A549 (cell line): ENCODE measurements at regions not wholly inside any gene's neighbourhood (a gene's known extent, or its start where the extent isn't known, plus 50 kb on each side); places are given as distances from the start of the nearest gene placed in this dataset.

Source experiments
- CEBPB ChIP-seq, 2 experiments: fragments of >200 bp in 1 of 2; sonication (Bioruptor Twin) in 1 of 2; formaldehyde crosslinking in 1 of 2; IDR thresholded peaks; 2 replicates each; pipeline ENCODE4 v1.6.1; 2012 to 2016
- CTCF ChIP-seq: fragments of >200 bp; sonication (Bioruptor Twin); formaldehyde crosslinking; IDR thresholded peaks from 3 replicates; pipeline ENCODE4 v1.5.1; 2016
- EP300 ChIP-seq, 2 experiments: fragments of >200 bp; sonication (Bioruptor Twin); formaldehyde crosslinking; IDR thresholded peaks; 2 replicates in 1 of 2; 3 replicates in 1 of 2; pipeline ENCODE4 v1.6.1; 2016 to 2017
- HEYL ChIP-seq: fragments of 250-450 bp; sonication (Bioruptor Pico); IDR thresholded peaks from 2 replicates; pipeline ENCODE4 v1.8.0; 2021; ENCODE audit warnings: mild to moderate bottlenecking, moderate library complexity
- JUN ChIP-seq, 2 experiments: fragments of >200 bp; sonication (Bioruptor Twin); formaldehyde crosslinking; IDR thresholded peaks; 2 replicates in 1 of 2; 3 replicates in 1 of 2; pipeline ENCODE4 v1.6.1; 2016 to 2017
- MAX ChIP-seq: IDR thresholded peaks from 2 replicates; pipeline ENCODE4 v1.6.1; 2012
- POLR2A ChIP-seq: IDR thresholded peaks from 2 replicates; pipeline ENCODE4 v1.6.1; 2012; ENCODE audit warnings: mild to moderate bottlenecking, low read length
- RAD21 ChIP-seq, 2 experiments: fragments of >200 bp in 1 of 2; sonication (Bioruptor Twin) in 1 of 2; formaldehyde crosslinking in 1 of 2; IDR thresholded peaks in 1 of 2; conservative IDR thresholded peaks in 1 of 2; 2 replicates in 1 of 2; 3 replicates in 1 of 2; pipeline ENCODE4 v1.6.1; 2012 to 2018; ENCODE audit warnings: inconsistent platforms in 1 of 2
- RCOR1 ChIP-seq: fragments of 150-350 bp; IDR thresholded peaks from 2 replicates; pipeline ENCODE4 v1.6.1; 2014; ENCODE audit warnings: antibody characterized with exemption, low read length, low read depth
- RNF2 ChIP-seq: fragments of 200-600 bp; sonication (generic); IDR thresholded peaks from 2 replicates; pipeline ENCODE4 v1.6.1; 2016; ENCODE audit warnings: low read depth, mild to moderate bottlenecking, antibody characterized with exemption, moderate library complexity, borderline replicate concordance

- TF ChIP-seq POLR2A (no peak), JUN (IDR thresholded peaks at IDR 0.05) (no peak), EP300 (IDR thresholded peaks at IDR 0.05) (no peak), HEYL (CRISPR knock-in tag) (no peak), RCOR1 (no peak), RAD21 (conservative IDR thresholded peaks at IDR 0.05 in 1 of 2, IDR thresholded peaks at IDR 0.05 in 1 of 2) (no peak), CEBPB (IDR thresholded peaks at IDR 0.05) (no peak), RNF2 (no peak), CTCF (no peak), MAX (no peak)
Measured at GRCh38 chr13:109387471-109387870, 398.9 kb downstream of the IRS2 start.
